Stimulated activated naive B cell treated with anti-CD40 and anti-IgM and Interleukin-4, amounts not matched to agents 10 μg/mL and 1 μg/mL and 100 μg/mL, for 72 hours (primary cell): ENCODE measurements at regions not wholly inside any gene's neighbourhood (a gene's known extent, or its start where the extent isn't known, plus 50 kb on each side); places are given as distances from the start of the nearest gene placed in this dataset.
"Not testable (repeated sequence)": the region's sequence is repeated elsewhere in the genome, so short reads cannot be mapped to it uniquely, and the experiment has no call there.

Experiments used
- ATAC-seq, 2 donors: fragments of 150-1000 bp; cut with Tn5 transposase; replicated peaks; 2 replicates each; pipeline ENCODE4 v1.10.0; 2021; ENCODE audit warnings: moderate library complexity in 1 of 2
- DNase-seq: peaks from one replicate; pipeline ENCODE4 v3.0.0; 2021
- H3K27ac Mint-ChIP-seq: one replicate; pipeline ENCODE4 v1.8.0; 2022; ENCODE audit warnings: mild to moderate bottlenecking, mixed read lengths
- H3K27me3 Mint-ChIP-seq, 2 donors: one replicate each; pipeline ENCODE4 v1.8.0; 2022; ENCODE audit warnings: mixed read lengths in 2 of 2
- H3K36me3 Mint-ChIP-seq, 2 donors: one replicate each; pipeline ENCODE4 v1.8.0; 2022; ENCODE audit warnings: mixed read lengths in 2 of 2, mild to moderate bottlenecking in 1 of 2
- H3K4me1 Mint-ChIP-seq, 2 donors: one replicate each; pipeline ENCODE4 v1.8.0; 2022; ENCODE audit warnings: mixed read lengths in 2 of 2, mild to moderate bottlenecking in 1 of 2
- H3K4me3 Mint-ChIP-seq, 2 donors: one replicate each; pipeline ENCODE4 v1.8.0; 2022; ENCODE audit warnings: mild to moderate bottlenecking in 2 of 2, mixed read lengths in 2 of 2, moderate library complexity in 1 of 2
- H3K9me3 Mint-ChIP-seq, 2 donors: one replicate each; pipeline ENCODE4 v1.8.0; 2022; ENCODE audit warnings: mixed read lengths in 2 of 2, mild to moderate bottlenecking in 1 of 2

DNA sequence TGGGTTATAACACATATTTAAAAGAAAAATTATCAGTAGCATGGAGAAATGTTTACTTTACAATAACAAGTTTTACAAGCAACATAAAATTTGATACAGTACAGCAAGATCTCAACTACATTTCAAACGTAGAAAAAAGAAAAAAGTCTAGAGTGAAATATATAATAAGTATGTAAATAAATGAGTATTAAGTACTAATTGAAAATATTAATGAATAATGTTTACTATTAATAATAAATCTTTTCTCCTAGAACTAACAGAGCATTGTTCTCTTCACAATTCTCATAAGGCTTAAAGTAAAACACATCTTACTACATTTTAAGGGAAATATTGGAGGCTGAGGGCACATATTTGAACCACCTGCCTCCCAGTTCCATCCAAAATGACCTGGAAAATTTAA is 72.1 kb downstream of the TMEM212 start:
- Mint-ChIP-seq H3K4me3 (no peak overlapping the region), H3K27ac (no peak overlapping the region), H3K36me3 (no peaks in the 10 kb centered on the region), H3K4me1 (no peaks in the 10 kb centered on the region), H3K9me3 (peaks cover 6 to 7% of the 10 kb centered on the region in 2 donors), H3K27me3 (peaks cover 0 to 11% of the 10 kb centered on the region in 2 donors)
- DNase-seq (no peak), ATAC-seq (no peak)

DNA sequence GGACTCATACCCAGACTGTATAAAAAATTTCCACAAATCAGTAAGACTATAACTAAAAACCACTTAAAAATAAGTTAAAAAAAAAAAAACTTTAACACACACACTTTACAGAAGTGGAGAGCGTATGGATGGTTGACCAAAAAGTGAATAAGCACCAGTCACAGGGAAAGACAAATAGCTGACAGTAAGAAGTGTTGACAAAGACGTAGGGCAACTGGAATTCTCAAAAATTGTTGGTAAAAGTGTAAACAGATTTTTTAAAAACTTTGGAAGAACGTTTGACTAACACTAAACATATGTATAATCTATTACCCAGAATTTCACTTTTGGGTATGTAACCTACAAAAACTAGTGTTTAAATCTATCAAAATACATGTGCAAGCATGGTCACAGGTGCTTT is 73.7 kb downstream of the TMEM212 start:
- H3K4me3 Mint-ChIP-seq: no peak overlapping the region
- no peaks in the 10 kb centered on the region for H3K4me1 Mint-ChIP-seq
- DNase-seq (no peak), ATAC-seq (no peak)
- peaks cover 0 to 13% of the 10 kb centered on the region in 2 donors for H3K27me3 Mint-ChIP-seq
- H3K9me3 Mint-ChIP-seq: peaks cover 10 to 14% of the 10 kb centered on the region in 2 donors
- H3K27ac Mint-ChIP-seq: no peak overlapping the region
- no peaks in the 10 kb centered on the region for H3K36me3 Mint-ChIP-seq

DNA sequence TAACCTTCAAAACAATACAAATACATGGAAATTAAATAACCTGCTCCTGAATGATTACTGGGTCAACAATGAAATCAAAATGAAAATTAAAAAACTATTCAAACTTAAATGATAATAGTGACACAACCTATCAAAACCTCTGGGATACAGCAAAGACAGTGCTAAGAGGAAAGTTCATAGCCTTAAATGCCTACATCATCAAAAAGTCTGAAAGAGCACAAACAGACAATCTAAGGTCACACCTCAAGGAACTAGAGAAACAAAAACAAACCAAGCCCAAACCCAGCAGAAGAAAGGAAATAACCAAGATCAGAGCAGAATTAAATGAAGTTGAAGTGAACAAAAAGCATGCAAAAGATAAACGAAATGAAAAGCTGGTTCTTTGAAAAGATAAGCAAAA is 79.5 kb downstream of the TMEM212 start:
- not testable (repeated sequence) for H3K4me3 Mint-ChIP-seq, H3K4me1 Mint-ChIP-seq, H3K36me3 Mint-ChIP-seq, H3K27ac Mint-ChIP-seq, DNase-seq, ATAC-seq
- peaks cover 3 to 18% of the 10 kb centered on the region in 2 donors for H3K27me3 Mint-ChIP-seq
- H3K9me3 Mint-ChIP-seq: peaks cover 20 to 31% of the 10 kb centered on the region in 2 donors

DNA sequence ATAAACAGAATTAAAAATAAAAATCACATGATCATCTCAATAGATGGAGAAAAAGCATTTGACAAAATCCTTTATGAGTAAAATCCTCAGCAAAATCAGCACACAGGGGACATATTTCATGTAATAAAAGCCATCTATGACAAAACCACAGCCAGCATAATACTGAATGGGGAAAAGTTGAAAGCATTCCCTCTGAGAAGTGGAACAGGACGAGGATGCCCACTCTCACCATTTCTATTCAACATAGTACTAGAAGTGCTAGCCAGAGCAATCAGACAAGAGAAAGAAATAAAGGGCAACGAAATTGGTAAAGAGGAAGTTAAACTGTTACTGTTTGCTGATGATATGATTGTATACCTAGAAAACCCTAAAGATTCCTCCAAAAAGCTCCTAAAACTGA is 80.5 kb downstream of the TMEM212 start:
- ATAC-seq, H3K27ac Mint-ChIP-seq: not testable (repeated sequence)

DNA sequence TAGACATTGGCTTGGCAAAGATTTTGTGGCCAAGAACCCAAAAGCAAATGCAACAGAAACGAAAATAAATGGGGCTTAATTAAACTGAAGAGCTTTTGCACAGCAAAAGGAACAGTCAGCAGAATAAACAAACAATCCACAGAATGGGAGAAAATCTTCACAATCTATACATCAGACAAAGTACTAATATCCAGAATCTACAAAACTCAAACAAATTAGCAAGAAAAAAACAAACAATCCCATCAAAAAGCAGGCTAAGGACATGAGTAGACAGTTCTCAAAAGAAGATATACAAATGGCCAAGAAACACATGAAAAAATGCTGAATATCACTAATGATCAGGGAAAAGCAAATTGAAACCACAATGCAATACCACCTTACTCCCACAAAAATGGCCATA is 81.7 kb downstream of the TMEM212 start:
- peaks cover 17 to 35% of the 10 kb centered on the region in 2 donors for H3K9me3 Mint-ChIP-seq
- H3K36me3 Mint-ChIP-seq, DNase-seq, H3K4me1 Mint-ChIP-seq, H3K27ac Mint-ChIP-seq, ATAC-seq, H3K4me3 Mint-ChIP-seq: not testable (repeated sequence)
- H3K27me3 Mint-ChIP-seq: peaks cover 3 to 11% of the 10 kb centered on the region in 2 donors

More for the DNA sequence above, 80.5 kb downstream of the TMEM212 start:
- not testable (repeated sequence) for H3K4me3 Mint-ChIP-seq, DNase-seq, H3K4me1 Mint-ChIP-seq, H3K36me3 Mint-ChIP-seq
- H3K27me3 Mint-ChIP-seq: peaks cover 3 to 18% of the 10 kb centered on the region in 2 donors
- H3K9me3 Mint-ChIP-seq: peaks cover 20 to 35% of the 10 kb centered on the region in 2 donors

DNA sequence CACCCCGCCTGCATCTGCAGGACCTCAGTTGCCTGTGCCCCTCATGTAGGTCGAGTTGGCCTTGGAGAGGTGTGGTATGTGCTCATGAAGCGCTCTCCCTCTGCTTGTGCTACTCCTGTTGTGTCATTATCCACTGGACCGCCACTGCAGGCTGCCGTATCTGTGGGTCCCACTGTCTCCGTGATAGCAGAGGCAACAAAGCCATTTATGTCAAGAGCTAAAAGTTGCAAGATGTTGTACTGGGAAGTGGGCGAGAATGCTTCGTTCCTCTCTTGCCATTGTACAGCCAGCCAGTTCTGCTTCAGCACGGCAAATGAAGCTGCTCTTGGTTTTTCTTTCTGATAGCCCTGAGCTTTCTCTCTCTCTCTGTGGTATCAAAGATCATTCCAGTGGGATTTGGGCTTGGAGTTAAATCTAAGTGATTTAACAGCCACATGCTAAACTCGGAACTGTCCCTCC is 89.0 kb downstream of the TMEM212 start:
- no peak overlapping the region for H3K27ac Mint-ChIP-seq
- DNase-seq: no peak
- no peak overlapping the region for H3K4me3 Mint-ChIP-seq
- no peaks in the 10 kb centered on the region for H3K36me3 Mint-ChIP-seq
- no peak for ATAC-seq
- H3K4me1 Mint-ChIP-seq: no peaks in the 10 kb centered on the region
- peaks cover 3 to 8% of the 10 kb centered on the region in 2 donors for H3K27me3 Mint-ChIP-seq
- H3K9me3 Mint-ChIP-seq: peaks cover 2 to 5% of the 10 kb centered on the region in 2 donors

DNA sequence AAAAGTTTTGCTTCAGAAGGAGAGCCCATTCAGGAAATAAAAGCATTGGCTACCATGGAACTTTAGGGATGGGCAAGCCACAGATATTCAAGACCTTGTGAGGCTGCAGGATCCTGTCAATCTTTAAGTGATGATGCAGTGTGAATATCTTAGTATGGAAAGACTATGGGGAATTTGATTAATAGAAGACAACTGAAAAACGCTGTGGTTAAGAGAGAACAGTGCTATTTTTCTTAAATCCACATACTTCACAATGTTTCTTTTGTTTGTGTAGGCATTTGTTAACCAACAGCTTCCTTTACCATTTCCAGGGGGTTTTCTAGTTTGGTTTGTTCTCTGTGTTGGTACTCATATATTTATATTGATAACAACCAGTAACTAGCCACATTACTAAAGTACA is 90.3 kb downstream of the TMEM212 start:
- Mint-ChIP-seq H3K4me1 (no peaks in the 10 kb centered on the region), H3K4me3 (no peak overlapping the region), H3K9me3 (peaks cover 0 to 2% of the 10 kb centered on the region in 2 donors), H3K36me3 (no peaks in the 10 kb centered on the region), H3K27ac (no peak overlapping the region), H3K27me3 (peaks cover 3 to 8% of the 10 kb centered on the region in 2 donors)
- DNase-seq (no peak), ATAC-seq (no peak)

DNA sequence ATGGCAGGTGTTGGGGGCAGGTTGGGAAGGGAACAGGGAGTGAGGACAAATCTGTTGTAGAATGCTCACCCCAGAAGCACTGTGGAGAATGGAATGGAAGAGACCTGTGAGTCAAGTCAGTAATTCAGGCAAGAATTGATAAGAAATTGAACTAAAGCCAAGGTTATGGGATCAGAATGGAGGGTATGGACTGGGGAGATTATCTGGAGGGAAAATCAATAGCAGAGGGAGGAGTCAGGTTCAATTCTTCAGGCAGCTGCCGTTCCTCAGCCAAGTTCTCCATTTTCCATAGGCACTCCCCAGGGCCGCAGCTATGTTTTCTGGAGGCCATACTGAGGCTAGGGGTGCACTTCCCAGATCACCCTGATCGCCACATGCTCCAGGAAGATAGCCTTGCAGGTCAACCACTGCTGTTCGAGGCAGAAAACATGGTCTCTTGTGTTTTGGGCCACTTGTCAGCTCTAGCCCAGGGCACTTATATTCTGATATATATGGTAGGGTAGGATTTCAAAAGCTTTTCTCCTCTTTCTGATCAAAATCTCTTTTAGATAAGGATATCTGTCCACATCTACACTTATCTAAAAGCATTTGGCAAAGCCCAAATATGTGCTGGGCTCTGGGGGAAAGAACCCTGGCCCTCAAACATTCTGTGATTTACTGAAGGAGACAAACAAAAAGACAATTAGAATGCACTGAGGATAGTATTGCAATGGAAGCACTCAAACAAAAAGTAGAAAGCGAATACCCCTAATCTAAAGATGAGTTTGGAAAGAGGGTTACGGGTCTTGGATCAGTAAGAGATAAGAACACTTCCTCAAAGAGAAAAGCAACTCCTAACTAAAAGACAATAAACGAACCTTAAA is 92.3 kb downstream of the TMEM212 start:
- H3K27me3 Mint-ChIP-seq: peaks cover 3 to 8% of the 10 kb centered on the region in 2 donors
- H3K27ac Mint-ChIP-seq: no peak overlapping the region
- ATAC-seq: no peak
- no peaks in the 10 kb centered on the region for H3K36me3 Mint-ChIP-seq
- DNase-seq: no peak
- no peak overlapping the region for H3K4me3 Mint-ChIP-seq
- peaks cover 0 to 2% of the 10 kb centered on the region in 2 donors for H3K9me3 Mint-ChIP-seq
- H3K4me1 Mint-ChIP-seq: no peaks in the 10 kb centered on the region

DNA sequence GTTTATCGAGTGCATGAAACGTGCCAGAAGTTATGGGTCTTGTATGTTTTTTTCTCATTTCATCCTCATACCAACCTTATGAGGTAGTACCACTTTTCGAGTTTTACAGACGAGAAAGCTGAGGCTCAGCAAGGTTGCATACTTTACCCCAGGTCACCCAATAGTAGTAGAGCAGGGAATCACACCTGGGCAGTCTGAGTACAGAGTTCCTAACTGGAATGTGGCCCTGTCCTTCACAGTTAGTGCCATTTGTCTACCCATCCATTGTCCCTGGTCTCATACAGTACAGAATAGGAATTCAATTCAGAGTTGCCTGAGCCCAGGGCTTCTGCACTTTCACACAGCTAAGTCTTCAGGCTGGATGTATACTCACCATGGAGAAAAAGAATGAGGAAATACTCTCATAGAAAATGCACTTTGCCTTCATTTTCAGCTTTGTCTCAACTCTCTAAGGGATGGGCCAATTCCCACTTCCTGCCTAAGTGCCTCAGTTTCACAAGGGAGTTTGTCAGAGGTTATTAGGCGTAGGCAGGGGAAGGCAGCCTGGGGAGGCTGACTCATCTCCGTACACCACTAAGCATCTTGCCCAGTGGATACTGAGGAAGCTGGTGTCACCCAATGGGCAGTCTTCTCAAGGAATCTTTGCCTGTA is 93.2 kb downstream of the TMEM212 start:
- peaks cover 0 to 2% of the 10 kb centered on the region in 2 donors for H3K9me3 Mint-ChIP-seq
- H3K27me3 Mint-ChIP-seq: peaks cover 3 to 8% of the 10 kb centered on the region in 2 donors
- H3K27ac Mint-ChIP-seq: no peak overlapping the region
- H3K36me3 Mint-ChIP-seq: no peaks in the 10 kb centered on the region
- DNase-seq (no peak), ATAC-seq (no peak)
- H3K4me3 Mint-ChIP-seq: no peak overlapping the region
- H3K4me1 Mint-ChIP-seq: no peaks in the 10 kb centered on the region

DNA sequence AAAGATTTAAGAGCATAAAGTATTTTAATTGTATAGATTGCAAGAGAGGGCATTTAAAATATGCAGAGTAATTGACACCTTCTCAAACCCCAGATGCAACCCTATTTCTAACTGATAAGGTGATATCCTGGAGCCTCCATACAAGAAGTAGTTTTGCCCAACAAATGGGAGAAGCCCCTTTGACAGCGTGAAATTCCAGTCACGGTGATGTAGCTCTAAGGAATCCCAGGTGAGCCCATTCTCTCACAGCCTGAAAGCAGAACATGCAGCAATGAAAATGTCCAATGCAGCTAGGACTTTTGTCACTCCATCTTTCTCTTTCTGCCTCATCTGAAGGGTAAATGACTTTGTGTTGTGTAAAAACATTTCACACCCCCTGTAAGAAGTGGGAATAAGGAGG is 96.4 kb downstream of the TMEM212 start:
- Mint-ChIP-seq H3K27ac (no peak overlapping the region), H3K4me3 (no peak overlapping the region), H3K36me3 (no peaks in the 10 kb centered on the region), H3K27me3 (peaks cover 5 to 8% of the 10 kb centered on the region in 2 donors), H3K4me1 (peaks cover 0 to under 1% of the 10 kb centered on the region in 2 donors), H3K9me3 (peaks cover 0 to 2% of the 10 kb centered on the region in 2 donors)
- ATAC-seq (no peak), DNase-seq (no peak)

DNA sequence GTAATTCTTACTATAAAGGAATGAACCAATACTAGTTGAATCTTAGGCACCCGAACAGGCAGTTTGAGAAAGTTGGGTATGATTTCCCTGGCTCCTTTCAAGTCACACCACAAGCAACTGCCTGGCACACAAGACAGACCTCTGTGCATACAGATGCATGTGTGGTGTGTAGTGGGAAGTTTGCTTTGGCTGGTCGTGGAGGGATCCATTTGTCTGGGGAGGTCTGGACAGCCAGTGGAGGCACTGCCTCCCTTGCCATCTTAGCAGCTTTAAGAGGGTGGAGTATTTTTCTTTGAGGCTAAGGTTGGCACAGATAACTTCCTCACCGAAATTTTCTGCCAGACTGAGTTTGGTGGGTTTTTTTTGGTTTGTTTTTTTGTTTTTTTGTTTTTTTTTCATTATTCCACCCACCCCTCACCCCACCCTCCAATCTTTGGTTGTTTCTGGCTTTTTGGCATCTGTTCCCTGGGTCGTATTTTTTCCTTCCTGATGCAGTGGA is 97.1 kb downstream of the TMEM212 start:
- no peak overlapping the region for H3K4me3 Mint-ChIP-seq
- no peak for ATAC-seq
- H3K27me3 Mint-ChIP-seq: peaks cover 3 to 6% of the 10 kb centered on the region in 2 donors
- peaks cover 0 to under 1% of the 10 kb centered on the region in 2 donors for H3K9me3 Mint-ChIP-seq
- H3K4me1 Mint-ChIP-seq: peaks cover 0 to 2% of the 10 kb centered on the region in 2 donors
- H3K27ac Mint-ChIP-seq: no peak overlapping the region
- DNase-seq: no peak
- H3K36me3 Mint-ChIP-seq: no peaks in the 10 kb centered on the region

DNA sequence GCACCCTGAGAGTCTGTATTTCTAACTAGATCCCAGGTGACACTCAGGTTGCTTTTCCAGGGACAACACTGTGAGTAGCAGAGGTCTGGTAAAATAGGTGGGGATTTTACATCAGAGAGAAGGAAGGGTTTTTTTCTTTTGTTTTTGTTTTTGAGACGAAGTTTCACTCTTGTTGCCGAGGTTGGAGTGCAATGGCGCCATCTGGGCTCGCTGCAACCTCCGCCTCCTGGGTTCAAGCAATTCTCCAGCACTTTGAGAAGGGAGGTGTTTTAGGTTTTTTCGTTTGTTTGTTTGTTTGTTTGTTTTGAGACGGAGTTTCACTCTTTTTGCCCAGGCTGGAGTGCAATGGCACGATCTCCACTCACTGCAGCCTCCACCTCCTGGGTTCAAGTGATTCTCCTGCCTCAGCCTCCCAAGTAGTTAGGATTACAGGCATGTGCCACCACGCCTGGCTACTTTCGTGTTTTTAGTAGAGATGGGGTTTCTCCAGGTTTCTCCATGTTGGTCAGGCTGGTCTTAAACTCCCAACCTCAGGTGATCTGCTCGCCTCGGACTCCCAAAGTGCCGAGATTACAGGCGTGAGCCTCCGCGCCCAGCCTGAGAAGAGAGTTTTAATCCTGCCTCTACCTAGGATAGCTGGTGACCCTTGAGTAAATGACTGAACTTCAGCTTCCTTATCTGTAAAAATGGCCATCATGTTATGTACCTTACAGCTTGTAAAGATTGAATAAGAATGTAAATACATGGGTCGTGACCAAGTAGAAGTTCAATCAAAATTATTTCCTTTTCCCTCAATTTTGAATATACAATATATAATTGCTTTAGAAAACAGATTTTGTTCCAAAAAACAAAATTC is 95.9 kb upstream of the FNDC3B start:
- H3K27me3 Mint-ChIP-seq: peaks cover 0 to 19% of the 10 kb centered on the region in 2 donors
- H3K27ac Mint-ChIP-seq: no peak overlapping the region

DNA sequence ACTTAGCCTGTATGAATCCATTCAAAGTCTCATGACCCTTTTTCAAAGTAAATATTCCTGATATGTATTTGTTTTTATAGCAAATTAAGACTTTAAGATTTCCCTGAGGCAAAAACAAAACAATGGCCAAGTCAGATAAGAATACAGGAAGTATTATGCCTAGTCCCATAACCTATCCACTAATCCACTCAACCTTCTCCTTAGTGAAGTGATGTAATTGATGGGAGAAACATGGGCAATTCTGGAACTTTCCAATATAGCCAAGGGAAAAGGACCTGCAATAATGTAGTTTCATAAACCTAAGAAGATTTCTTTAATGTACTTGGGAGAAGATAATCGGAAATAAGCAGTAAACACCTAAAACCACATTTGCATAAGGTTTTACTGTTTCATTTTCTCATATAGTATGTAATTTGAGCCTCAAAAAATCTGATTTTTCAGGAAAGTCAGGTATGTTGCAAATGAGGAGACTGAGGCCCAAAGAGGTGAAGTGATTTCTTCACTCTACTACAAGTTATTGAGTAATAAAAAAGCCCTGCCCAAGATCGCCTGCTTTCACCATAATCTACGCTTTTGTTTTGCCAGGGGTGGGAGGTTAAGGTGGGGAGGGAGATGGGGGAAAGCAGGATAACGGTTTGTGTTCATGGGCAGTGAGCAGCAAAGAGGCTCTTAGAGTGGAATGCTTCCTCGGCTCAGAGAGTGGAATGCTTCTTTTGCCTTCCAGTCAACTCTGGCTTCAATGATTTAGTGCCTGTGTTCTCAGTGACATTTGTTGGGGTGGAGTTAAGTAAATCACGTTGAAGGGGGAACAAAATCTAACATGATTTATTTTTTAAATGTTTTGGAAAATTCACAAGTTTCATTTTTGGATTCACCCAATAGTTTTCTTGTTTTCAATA is 95.0 kb upstream of the FNDC3B start:
- Mint-ChIP-seq H3K4me1 (peaks cover 0 to 2% of the 10 kb centered on the region in 2 donors), H3K9me3 (peaks cover 0 to 3% of the 10 kb centered on the region in 2 donors), H3K27ac (no peak overlapping the region), H3K4me3 (no peak overlapping the region), H3K36me3 (no peaks in the 10 kb centered on the region), H3K27me3 (peaks cover 0 to 19% of the 10 kb centered on the region in 2 donors)
- no peak for DNase-seq
- ATAC-seq: no peak

More for the DNA sequence above, 95.9 kb upstream of the FNDC3B start:
- H3K4me1 Mint-ChIP-seq: peaks cover 0 to 2% of the 10 kb centered on the region in 2 donors
- no peak overlapping the region for H3K4me3 Mint-ChIP-seq
- ATAC-seq (no peak), DNase-seq (no peak)
- peaks cover 0 to 3% of the 10 kb centered on the region in 2 donors for H3K9me3 Mint-ChIP-seq
- no peaks in the 10 kb centered on the region for H3K36me3 Mint-ChIP-seq
